ENCODE measurements at regions not wholly inside any gene's neighbourhood (a gene's known extent, or its start where the extent isn't known, plus 50 kb on each side); places are given as distances from the start of the nearest gene placed in this dataset.

GRCh38 chr16:65975049-65975708, 391.3 kb upstream of the CDH5 start:
- Mint-ChIP-seq H3K9me3 (ENCODE audit: insufficient read depth) (peaks cover 4% of the 10 kb centered on the region), H3K4me3 (no peak overlapping the region), H3K27ac (no peak overlapping the region), H3K4me1 (no peaks in the 10 kb centered on the region), H3K27me3 (no peaks in the 10 kb centered on the region)
- no peaks in the 10 kb centered on the region for H3K9me3 ChIP-seq (ENCODE audit: control extremely low read depth in 1 of 3, control insufficient read depth in 2 of 3, insufficient read depth in 1 of 3, low read length in 2 of 3)
- H3K4me3 ChIP-seq (ENCODE audit: control extremely low read depth in 1 of 5, extremely low read depth in 1 of 5, insufficient read depth in 1 of 5, low read depth in 2 of 5, low read length in 4 of 5), result no peak overlapping the region
- no peak overlapping the region for H2AFZ ChIP-seq (ENCODE audit: insufficient read depth, low read depth, low read length, poor library complexity, severe bottlenecking)
- no peaks in the 10 kb centered on the region for H3K4me1 ChIP-seq (ENCODE audit: control insufficient read depth in 2 of 2, insufficient read depth in 2 of 2, low read length in 2 of 2)
- 76% methylated on average over 7 of the region's 7 CpGs for WGBS (ENCODE audit: insufficient coverage)
- H3K79me2 ChIP-seq (ENCODE audit: control insufficient read depth, insufficient read depth, low read length), result no peaks in the 10 kb centered on the region
- no peak overlapping the region for H3K27ac ChIP-seq (ENCODE audit: low read length in 2 of 2)
- no peaks in the 10 kb centered on the region for H3K27me3 ChIP-seq (replicated peaks in 1 of 4; ENCODE audit: control extremely low read depth in 1 of 4, control insufficient read depth in 3 of 4, insufficient read depth in 4 of 4, low read length in 3 of 4)
- H3K36me3 ChIP-seq (replicated peaks in 1 of 2; ENCODE audit: control extremely low read depth in 1 of 2, control insufficient read depth in 1 of 2, extremely low read depth in 1 of 2, insufficient read depth in 2 of 2, low read length in 1 of 2), result no peaks in the 10 kb centered on the region
- intact Hi-C loops (cut with micrococcal nuclease), result no loop called here
- ChIA-PET CTCF (no interaction called here), POLR2A (no interaction called here)
- no peak overlapping the region for H3K4me2 ChIP-seq (replicated peaks; ENCODE audit: low read depth, low read length, poor library complexity, severe bottlenecking)
- no peak overlapping the region for H3K9ac ChIP-seq (ENCODE audit: low read length)
- H4K20me1 ChIP-seq (ENCODE audit: control insufficient read depth, insufficient read depth, low read length, poor library complexity, severe bottlenecking), result no peaks in the 10 kb centered on the region
- ATAC-seq (ENCODE audit: low read depth) (no peak), DNase-seq (no peak)
- TF ChIP-seq EZH2 (IDR thresholded peaks at IDR 0.05; ENCODE audit: borderline replicate concordance, insufficient read depth, low read depth, low read length, poor library complexity, severe bottlenecking) (no peak), CTCF (IDR thresholded peaks at IDR 0.05) (no peak)

GRCh38 chr16:65967376-65967775, 399.1 kb upstream of the CDH5 start:
- Mint-ChIP-seq H3K27ac (no peak overlapping the region), H3K27me3 (peaks cover 6% of the 10 kb centered on the region), H3K4me1 (no peaks in the 10 kb centered on the region), H3K9me3 (ENCODE audit: insufficient read depth) (peaks cover 2% of the 10 kb centered on the region), H3K4me3 (no peak overlapping the region)
- Histone ChIP-seq H4K20me1 (ENCODE audit: control insufficient read depth, insufficient read depth, low read length, poor library complexity, severe bottlenecking) (no peaks in the 10 kb centered on the region), H3K9me3 (ENCODE audit: control extremely low read depth in 1 of 3, control insufficient read depth in 2 of 3, insufficient read depth in 1 of 3, low read length in 2 of 3) (peaks cover 0 to 10% (median 0%) of the 10 kb centered on the region in 3 donors), H3K4me2 (replicated peaks; ENCODE audit: low read depth, low read length, poor library complexity, severe bottlenecking) (no peak overlapping the region), H3K4me1 (ENCODE audit: control insufficient read depth in 2 of 2, insufficient read depth in 2 of 2, low read length in 2 of 2) (no peaks in the 10 kb centered on the region), H3K4me3 (ENCODE audit: control extremely low read depth in 1 of 5, extremely low read depth in 1 of 5, insufficient read depth in 1 of 5, low read depth in 2 of 5, low read length in 4 of 5) (no peak overlapping the region), H3K27me3 (replicated peaks in 1 of 4; ENCODE audit: control extremely low read depth in 1 of 4, control insufficient read depth in 3 of 4, insufficient read depth in 4 of 4, low read length in 3 of 4) (no peaks in the 10 kb centered on the region), H3K27ac (ENCODE audit: low read length in 2 of 2) (no peak overlapping the region), H3K36me3 (replicated peaks in 1 of 2; ENCODE audit: control extremely low read depth in 1 of 2, control insufficient read depth in 1 of 2, extremely low read depth in 1 of 2, insufficient read depth in 2 of 2, low read length in 1 of 2) (no peaks in the 10 kb centered on the region), H3K9ac (ENCODE audit: low read length) (no peak overlapping the region), H3K79me2 (ENCODE audit: control insufficient read depth, insufficient read depth, low read length) (no peaks in the 10 kb centered on the region), H2AFZ (ENCODE audit: insufficient read depth, low read depth, low read length, poor library complexity, severe bottlenecking) (no peak overlapping the region)
- intact Hi-C loops (cut with micrococcal nuclease), result no loop called here
- ATAC-seq (ENCODE audit: low read depth), result no peak
- DNase-seq, result no peak
- ChIA-PET CTCF (no interaction called here), POLR2A (no interaction called here)
- 64% methylated on average over 4 of the region's 4 CpGs for WGBS (ENCODE audit: insufficient coverage)
- TF ChIP-seq CTCF (IDR thresholded peaks at IDR 0.05) (no peak), EZH2 (IDR thresholded peaks at IDR 0.05; ENCODE audit: borderline replicate concordance, insufficient read depth, low read depth, low read length, poor library complexity, severe bottlenecking) (no peak)
